SK-N-SH (cell line): ENCODE measurements at regions not wholly inside any gene's neighbourhood (a gene's known extent, or its start where the extent isn't known, plus 50 kb on each side); places are given as distances from the start of the nearest gene placed in this dataset.

Experiments
- CTCF ChIA-PET: fragments of 300-600, 350-600 bp; formaldehyde crosslinking; extraction: SDS; loops from one replicate; lab custom pipeline; 2021; lab: Yijun Ruan, JAX
- POLR2A ChIA-PET: fragments of 350-600 bp; sonication (Branson Sonifier 250); formaldehyde crosslinking; extraction: SDS; loops from one replicate; lab custom pipeline; 2020; ENCODE audit warnings: antibody characterized with exemption, inconsistent platforms; lab: Yijun Ruan, JAX
- DNase-seq: peaks from one replicate; pipeline ENCODE4 v3.0.0; 2012
- H2AFZ ChIP-seq: fragments of 200-600 bp; sonication (generic); 2 replicates; pipeline ENCODE4 v1.8.1; 2016; ENCODE audit warnings: antibody characterized with exemption, mild to moderate bottlenecking, low read depth
- H3F3A ChIP-seq: fragments of 200-600 bp; sonication (generic); replicated peaks from 2 replicates; pipeline ENCODE3; 2016; ENCODE audit warnings: antibody characterized with exemption, mild to moderate bottlenecking; ENCODE audit not compliant: insufficient read depth
- H3K27ac ChIP-seq, 2 experiments: fragments of 200-500 bp in 1 of 2; fragments of 200-600 bp in 1 of 2; sonication (Bioruptor generic) in 1 of 2; sonication (generic), shearing (Covaris generic) in 1 of 2; 2 replicates each; pipeline versions ENCODE4 v1.5.1 to v1.6.1; 2014 to 2016; ENCODE audit warnings: low read depth in 2 of 2, inconsistent platforms in 1 of 2, low read length in 1 of 2, mild to moderate bottlenecking in 1 of 2, mixed read lengths in 1 of 2
- H3K27me3 ChIP-seq: fragments of 200-600 bp; sonication (generic), shearing (Covaris generic); 2 replicates; pipeline ENCODE4 v1.6.1; 2016; ENCODE audit warnings: mixed run types; ENCODE audit not compliant: insufficient read depth
- H3K36me3 ChIP-seq, 2 experiments: fragments of 200-500 bp in 1 of 2; fragments of 200-600 bp in 1 of 2; sonication (Bioruptor generic) in 1 of 2; sonication (generic) in 1 of 2; replicated peaks in 1 of 2; 2 replicates each; pipeline versions ENCODE3 to v1.5.1; 2014 to 2016; ENCODE audit warnings: low read length in 1 of 2, mild to moderate bottlenecking in 1 of 2; ENCODE audit not compliant: insufficient read depth in 2 of 2, control insufficient read depth in 1 of 2
- H3K4me1 ChIP-seq, 2 experiments: fragments of 200-500 bp in 1 of 2; fragments of 200-600 bp in 1 of 2; sonication (Bioruptor generic) in 1 of 2; sonication (generic), shearing (Covaris generic) in 1 of 2; 2 replicates each; pipeline versions ENCODE4 v1.5.1 to v1.6.1; 2014 to 2016; ENCODE audit warnings: low read depth in 1 of 2, low read length in 1 of 2, mixed run types in 1 of 2; ENCODE audit not compliant: insufficient read depth in 2 of 2, control insufficient read depth in 1 of 2
- H3K4me2 ChIP-seq: fragments of 200-600 bp; sonication (generic), shearing (Covaris generic); 2 replicates; pipeline ENCODE4 v1.6.1; 2017; ENCODE audit warnings: mixed run types
- H3K4me3 ChIP-seq, 2 experiments: fragments of 200-500 bp in 1 of 2; fragments of 200-600 bp in 1 of 2; sonication (Bioruptor generic) in 1 of 2; sonication (generic), shearing (Covaris generic) in 1 of 2; 2 replicates each; pipeline versions ENCODE4 v1.5.1 to v1.8.1; 2014 to 2016; ENCODE audit warnings: low read depth in 2 of 2, inconsistent platforms in 1 of 2, low read length in 1 of 2, mild to moderate bottlenecking in 1 of 2, mixed read lengths in 1 of 2, moderate library complexity in 1 of 2
- H3K79me2 ChIP-seq: fragments of 200-600 bp; sonication (generic); 2 replicates; pipeline ENCODE4 v1.8.1; 2017; ENCODE audit warnings: mild to moderate bottlenecking; ENCODE audit not compliant: insufficient read depth
- H3K9ac ChIP-seq: fragments of 200-600 bp; sonication (generic); 2 replicates; pipeline ENCODE4 v1.6.1; 2017; ENCODE audit warnings: mixed run types
- H3K9me2 ChIP-seq: fragments of 200-600 bp; sonication (generic); 2 replicates; pipeline ENCODE4 v1.6.1; 2017; ENCODE audit warnings: mixed run types
- H3K9me3 ChIP-seq: fragments of 200-600 bp; sonication (generic); 2 replicates; pipeline ENCODE4 v1.6.1; 2017; ENCODE audit warnings: mixed run types, mild to moderate bottlenecking, moderate library complexity
- H4K20me1 ChIP-seq: fragments of 200-600 bp; sonication (generic); 2 replicates; pipeline ENCODE4 v1.6.1; 2017; ENCODE audit warnings: mild to moderate bottlenecking, mixed run types; ENCODE audit not compliant: insufficient read depth
- ELF1 ChIP-seq: IDR thresholded peaks from 2 replicates; pipeline ENCODE4 v1.4.0; 2012
- EZH2phosphoT487 ChIP-seq: fragments of 200-600 bp; sonication (generic); IDR thresholded peaks from 2 replicates; pipeline ENCODE4 v1.6.1; 2017; ENCODE audit warnings: low read depth, mixed run types, mild to moderate bottlenecking, antibody characterized with exemption, moderate library complexity, borderline replicate concordance
- FOSL2 ChIP-seq: IDR thresholded peaks from 2 replicates; pipeline ENCODE4 v1.4.0; 2012; ENCODE audit warnings: low read depth, mild to moderate bottlenecking, moderate library complexity, borderline replicate concordance
- GATA2 ChIP-seq: sonication (generic); formaldehyde crosslinking; IDR thresholded peaks from 2 replicates; pipeline ENCODE4 v1.5.0; 2020; ENCODE audit warnings: mild to moderate bottlenecking, missing genetic modification reagents
- JUND ChIP-seq: IDR thresholded peaks from 2 replicates; pipeline ENCODE4 v1.4.0; 2012
- MXI1 ChIP-seq: IDR thresholded peaks from 2 replicates; pipeline ENCODE4 v1.6.1; 2012; ENCODE audit warnings: mild to moderate bottlenecking, low read depth, low read length, improper control_type of control experiment
- NFIC ChIP-seq: IDR thresholded peaks from 2 replicates; pipeline ENCODE4 v1.4.0; 2012; ENCODE audit warnings: borderline replicate concordance
- PBX3 ChIP-seq: IDR thresholded peaks from 2 replicates; pipeline ENCODE4; 2012
- RAD21 ChIP-seq: IDR thresholded peaks from 2 replicates; pipeline ENCODE4 v1.6.1; 2012; ENCODE audit warnings: mild to moderate bottlenecking, low read length
- RCOR1 ChIP-seq: fragments of 150-350 bp; IDR thresholded peaks from 2 replicates; pipeline ENCODE4 v1.6.1; 2017; ENCODE audit warnings: antibody characterized with exemption, low read length
- REST ChIP-seq: IDR thresholded peaks from 2 replicates; pipeline ENCODE4 v1.6.1; 2012; ENCODE audit warnings: mild to moderate bottlenecking, low read depth, low read length, moderate library complexity
- TEAD4 ChIP-seq: IDR thresholded peaks from 2 replicates; pipeline ENCODE4 v1.4.0; 2012; ENCODE audit warnings: mild to moderate bottlenecking, borderline replicate concordance; ENCODE audit not compliant: insufficient read depth
- ZBTB33 ChIP-seq: IDR thresholded peaks from 2 replicates; pipeline ENCODE4 v1.4.0; 2012; ENCODE audit warnings: low read depth, borderline replicate concordance
- WGBS: methylation state at CpG from one replicate; pipeline ENCODE4 v1.1.6; 2017; ENCODE audit warnings: low lambda C conversion rate; 5-methylcytosine and 5-hydroxymethylcytosine counted together
- TF ChIP-seq, protein P1 (sequence below): fragments of 150-350 bp; IDR thresholded peaks from 2 replicates; pipeline ENCODE4 v1.6.1; 2017; ENCODE audit warnings: antibody characterized with exemption, low read length, low read depth, borderline replicate concordance

- H3K27me3 ChIP-seq, result no peaks in the 10 kb centered on the region
- no peak overlapping the region for H3K4me2 ChIP-seq
- peaks cover 8% of the 10 kb centered on the region; the same call in 1 of the 2 replicates for H3K9me3 ChIP-seq
- TF ChIP-seq ELF1 (no peak), EZH2phosphoT487 (no peak), RAD21 (no peak), JUND (no peak), ZBTB33 (no peak), GATA2 (no peak), FOSL2 (no peak), PBX3 (no peak), TEAD4 (no peak), REST (no peak), RCOR1 (no peak), MXI1 (no peak), NFIC (no peak)
- TF ChIP-seq, protein P1, sequence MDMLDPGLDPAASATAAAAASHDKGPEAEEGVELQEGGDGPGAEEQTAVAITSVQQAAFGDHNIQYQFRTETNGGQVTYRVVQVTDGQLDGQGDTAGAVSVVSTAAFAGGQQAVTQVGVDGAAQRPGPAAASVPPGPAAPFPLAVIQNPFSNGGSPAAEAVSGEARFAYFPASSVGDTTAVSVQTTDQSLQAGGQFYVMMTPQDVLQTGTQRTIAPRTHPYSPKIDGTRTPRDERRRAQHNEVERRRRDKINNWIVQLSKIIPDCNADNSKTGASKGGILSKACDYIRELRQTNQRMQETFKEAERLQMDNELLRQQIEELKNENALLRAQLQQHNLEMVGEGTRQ, result no peak
- no peak overlapping the region for H2AFZ ChIP-seq
- no peak for DNase-seq
- H3K4me1 ChIP-seq, result peaks cover 0 to 4% of the 10 kb centered on the region in 2 experiments; a peak in 2 of 4 replicates
- WGBS, result 5% methylated on average over 2 of the region's 2 CpGs
- no peaks in the 10 kb centered on the region for H3K36me3 ChIP-seq
- no peak overlapping the region for H3K27ac ChIP-seq
- no peak overlapping the region for H3K9ac ChIP-seq
- ChIA-PET POLR2A (no interaction called here), CTCF (interaction anchor here (0.6 to 1.7 kb wide), 2 partner anchors 10 to 405 kb away, joined by 3 to 5 read pairs; no protein-coding TSS in a partner anchor)
- no peak overlapping the region for H3K4me3 ChIP-seq
- no peaks in the 10 kb centered on the region for H3F3A ChIP-seq
- H3K79me2 ChIP-seq, result no peaks in the 10 kb centered on the region
- H3K9me2 ChIP-seq, result no peaks in the 10 kb centered on the region
- no peaks in the 10 kb centered on the region for H4K20me1 ChIP-seq
Measured at GRCh38 chr7:54153462-54153861, 388.7 kb upstream of the VSTM2A start.
